Vagina (tissue), 2 donors: ENCODE measurements at regions not wholly inside any gene's neighbourhood (a gene's known extent, or its start where the extent isn't known, plus 50 kb on each side); places are given as distances from the start of the nearest gene placed in this dataset.
"Not testable (repeated sequence)": the region's sequence is repeated elsewhere in the genome, so short reads cannot be mapped to it uniquely, and the experiment has no call there.

Experiments used
- DNase-seq, 2 donors: peaks; one replicate each; pipeline ENCODE4 v3.0.0-alpha.2; 2017; ENCODE audit errors: extremely low spot score in 2 of 2
- H3K27ac ChIP-seq: fragments of 200-600 bp; sonication (generic); one replicate; pipeline ENCODE4 v1.5.1; 2019
- H3K27me3 ChIP-seq: fragments of 200-600 bp; sonication (generic); one replicate; pipeline ENCODE4 v1.5.1; 2019
- H3K36me3 ChIP-seq, 2 donors: fragments of 200-600 bp; sonication (generic); one replicate each; pipeline ENCODE4 v1.5.1; 2017 to 2019
- H3K4me1 ChIP-seq: fragments of 200-600 bp; sonication (generic); one replicate; pipeline ENCODE4 v1.5.1; 2019
- H3K4me3 ChIP-seq, 2 donors: fragments of 200-600 bp; sonication (generic); 1 replicate in 1 of 2; 2 replicates in 1 of 2; pipeline ENCODE4 v1.5.1; 2016 to 2019
- H3K9me3 ChIP-seq: fragments of 200-600 bp; sonication (generic); one replicate; pipeline ENCODE4 v1.5.1; 2019
- intact Hi-C: fragments of 100-400 bp; cut with DNase I; formaldehyde crosslinking; loops from one replicate; pipeline ENCODE4 v1.15.1; 2023

DNA sequence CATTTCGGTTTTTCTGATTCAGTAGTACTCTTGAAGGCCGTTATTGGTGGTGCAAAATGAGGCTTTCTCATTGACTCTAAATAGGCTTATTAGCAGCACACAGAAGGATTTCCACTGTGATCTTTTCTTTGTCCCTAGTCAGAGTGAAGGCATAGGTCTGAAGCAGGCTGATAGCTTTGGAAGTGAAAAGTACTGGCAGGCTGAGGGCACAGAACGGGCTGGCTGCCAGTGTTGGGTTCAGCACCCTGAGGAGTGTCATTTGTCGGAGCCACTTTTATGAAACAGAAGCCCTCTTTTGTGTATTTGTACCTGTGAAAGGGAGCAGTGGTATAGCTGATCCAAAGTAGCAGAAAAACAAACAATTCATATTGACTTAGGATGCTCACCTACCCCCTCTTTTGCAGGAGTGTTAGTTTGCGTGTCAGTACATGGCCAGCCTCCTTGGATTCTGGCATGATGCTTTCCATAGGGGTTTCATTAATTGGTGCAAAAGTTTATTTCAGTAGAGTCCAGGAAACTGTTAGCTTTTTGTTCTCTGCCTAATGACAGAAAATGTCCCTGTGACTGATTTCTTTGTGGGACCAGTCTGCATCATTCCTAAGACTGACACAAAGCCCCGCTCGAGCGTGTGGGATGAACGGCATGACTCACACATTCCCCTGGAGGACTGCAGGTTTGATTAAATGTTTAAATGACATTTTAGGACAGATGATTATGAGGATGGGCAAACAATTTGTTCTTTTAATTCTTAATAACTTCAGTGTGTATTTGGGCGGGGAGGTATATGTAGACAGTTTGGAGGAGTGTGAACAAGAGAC, 239.1 kb upstream of the VKORC1L1 start:
- H3K36me3 ChIP-seq, intact Hi-C loops, H3K27me3 ChIP-seq, H3K9me3 ChIP-seq, H3K27ac ChIP-seq, DNase-seq, H3K4me1 ChIP-seq, H3K4me3 ChIP-seq: not testable (repeated sequence)

- H3K4me3 ChIP-seq, DNase-seq, H3K4me1 ChIP-seq, H3K9me3 ChIP-seq, H3K36me3 ChIP-seq, H3K27ac ChIP-seq, H3K27me3 ChIP-seq, intact Hi-C loops: not testable (repeated sequence)
Observed at GRCh38 chr7:65638918-65639317, 234.0 kb upstream of the VKORC1L1 start.

GRCh38 chr7:65639717-65640116, 233.2 kb upstream of the VKORC1L1 start:
- H3K4me3 ChIP-seq, H3K36me3 ChIP-seq, DNase-seq, intact Hi-C loops, H3K27me3 ChIP-seq, H3K9me3 ChIP-seq, H3K27ac ChIP-seq, H3K4me1 ChIP-seq: not testable (repeated sequence)

- H3K4me1 ChIP-seq, H3K9me3 ChIP-seq, intact Hi-C loops, H3K27me3 ChIP-seq, DNase-seq, H3K36me3 ChIP-seq, H3K4me3 ChIP-seq, H3K27ac ChIP-seq: not testable (repeated sequence)
Observed at GRCh38 chr7:65643498-65643897, 229.4 kb upstream of the VKORC1L1 start.

GRCh38 chr7:65647153-65647964, 225.5 kb upstream of the VKORC1L1 start:
- H3K9me3 ChIP-seq, intact Hi-C loops, H3K4me1 ChIP-seq, H3K27ac ChIP-seq, H3K4me3 ChIP-seq, DNase-seq, H3K27me3 ChIP-seq, H3K36me3 ChIP-seq: not testable (repeated sequence)

GRCh38 chr7:65651174-65651573, 221.7 kb upstream of the VKORC1L1 start:
- H3K9me3 ChIP-seq, H3K4me3 ChIP-seq, H3K36me3 ChIP-seq, H3K27ac ChIP-seq, intact Hi-C loops, DNase-seq, H3K27me3 ChIP-seq, H3K4me1 ChIP-seq: not testable (repeated sequence)

DNA sequence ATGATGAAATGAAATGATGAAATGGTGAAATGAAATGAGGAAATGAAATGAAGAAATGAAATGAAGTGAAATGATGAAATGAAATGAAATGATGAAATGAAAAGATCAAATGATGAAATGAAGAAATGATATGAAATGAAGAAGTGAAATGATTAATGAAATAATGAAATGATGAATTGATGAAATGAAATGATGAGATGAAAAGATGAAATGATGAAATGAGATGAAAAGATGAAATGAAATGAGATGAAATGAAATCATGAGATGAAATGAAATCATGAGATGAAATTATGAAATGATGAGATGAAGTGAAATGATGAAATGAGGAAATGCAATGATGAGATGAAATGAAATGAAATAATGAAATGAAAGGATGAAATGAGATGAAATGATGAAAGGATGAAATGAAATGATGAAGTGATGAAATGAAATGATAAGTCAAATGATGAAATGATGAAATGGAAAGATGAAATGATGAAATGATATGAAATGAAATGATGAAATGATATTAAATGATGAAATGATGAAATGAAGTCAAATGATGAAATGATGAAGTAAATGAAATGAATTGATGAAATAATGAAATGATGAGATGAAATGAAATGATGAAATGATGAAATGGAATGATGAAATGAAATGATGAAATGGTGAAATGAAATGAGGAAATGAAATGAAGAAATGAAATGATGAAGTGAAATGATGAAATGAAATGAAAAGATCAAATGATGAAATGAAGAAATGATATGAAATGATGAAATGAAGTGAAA, 220.9 kb upstream of the VKORC1L1 start:
- H3K9me3 ChIP-seq, intact Hi-C loops, DNase-seq, H3K4me1 ChIP-seq, H3K27ac ChIP-seq, H3K27me3 ChIP-seq, H3K4me3 ChIP-seq, H3K36me3 ChIP-seq: not testable (repeated sequence)

- intact Hi-C loops, H3K27me3 ChIP-seq, H3K4me3 ChIP-seq, H3K9me3 ChIP-seq, DNase-seq, H3K36me3 ChIP-seq, H3K4me1 ChIP-seq, H3K27ac ChIP-seq: not testable (repeated sequence)
Observed at GRCh38 chr7:65652669-65653068, 220.2 kb upstream of the VKORC1L1 start.

DNA sequence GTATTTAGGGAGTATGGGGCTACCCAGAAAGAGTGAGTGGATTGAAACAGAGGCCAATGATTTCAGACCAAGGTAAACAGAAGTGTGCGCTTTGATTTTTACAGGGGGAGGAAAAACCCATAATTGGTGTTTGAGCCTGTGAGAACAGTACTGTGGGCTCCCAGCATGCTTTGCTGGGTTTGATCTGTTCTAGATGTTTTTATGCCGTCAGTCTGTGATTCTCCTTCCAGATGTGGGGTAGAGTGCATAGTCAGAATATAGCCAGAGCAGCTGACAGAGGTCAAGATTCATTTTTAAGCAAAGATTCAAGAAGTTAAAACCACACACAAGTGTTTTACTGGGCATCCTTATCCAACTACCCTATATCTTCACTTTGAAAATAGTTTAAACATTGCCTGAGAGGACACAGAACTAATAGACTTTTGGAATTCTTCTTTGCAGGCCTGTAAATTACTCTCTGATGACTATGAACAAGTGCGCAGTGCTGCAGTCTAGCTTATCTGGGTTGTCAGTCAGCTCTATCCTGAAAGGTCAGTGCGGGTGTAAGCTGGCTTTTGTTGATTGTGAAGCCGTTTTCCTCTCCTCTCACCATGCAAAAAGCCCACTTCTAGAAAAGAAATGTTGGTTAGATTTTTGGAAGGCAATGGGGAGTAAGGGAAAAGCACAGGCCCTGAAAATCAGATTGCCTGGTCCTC, 216.2 kb upstream of the VKORC1L1 start:
- H3K27ac ChIP-seq, intact Hi-C loops, H3K4me1 ChIP-seq, H3K4me3 ChIP-seq, H3K36me3 ChIP-seq, H3K27me3 ChIP-seq, DNase-seq, H3K9me3 ChIP-seq: not testable (repeated sequence)

DNA sequence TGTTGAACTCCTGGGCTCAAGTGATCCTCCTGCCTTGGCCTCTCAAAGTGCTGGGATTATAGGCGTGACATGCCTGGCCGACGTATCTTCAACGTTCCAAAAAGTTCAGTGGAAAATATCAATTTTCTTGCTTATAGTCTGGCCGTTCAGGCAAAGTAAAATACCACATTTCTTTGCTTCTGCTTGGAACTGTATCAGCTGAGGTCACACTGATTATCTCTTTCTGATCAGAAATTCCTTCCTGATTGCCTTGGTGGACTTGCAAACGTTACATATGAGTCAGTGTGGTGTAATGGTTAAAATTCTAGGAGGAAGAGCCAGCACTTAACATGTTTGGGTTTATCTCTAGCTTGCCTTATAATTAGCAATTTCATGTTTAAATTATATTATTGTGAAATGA, 189.5 kb upstream of the VKORC1L1 start:
- H3K27ac ChIP-seq, H3K27me3 ChIP-seq, intact Hi-C loops, H3K4me1 ChIP-seq, H3K9me3 ChIP-seq, DNase-seq, H3K4me3 ChIP-seq, H3K36me3 ChIP-seq: not testable (repeated sequence)

DNA sequence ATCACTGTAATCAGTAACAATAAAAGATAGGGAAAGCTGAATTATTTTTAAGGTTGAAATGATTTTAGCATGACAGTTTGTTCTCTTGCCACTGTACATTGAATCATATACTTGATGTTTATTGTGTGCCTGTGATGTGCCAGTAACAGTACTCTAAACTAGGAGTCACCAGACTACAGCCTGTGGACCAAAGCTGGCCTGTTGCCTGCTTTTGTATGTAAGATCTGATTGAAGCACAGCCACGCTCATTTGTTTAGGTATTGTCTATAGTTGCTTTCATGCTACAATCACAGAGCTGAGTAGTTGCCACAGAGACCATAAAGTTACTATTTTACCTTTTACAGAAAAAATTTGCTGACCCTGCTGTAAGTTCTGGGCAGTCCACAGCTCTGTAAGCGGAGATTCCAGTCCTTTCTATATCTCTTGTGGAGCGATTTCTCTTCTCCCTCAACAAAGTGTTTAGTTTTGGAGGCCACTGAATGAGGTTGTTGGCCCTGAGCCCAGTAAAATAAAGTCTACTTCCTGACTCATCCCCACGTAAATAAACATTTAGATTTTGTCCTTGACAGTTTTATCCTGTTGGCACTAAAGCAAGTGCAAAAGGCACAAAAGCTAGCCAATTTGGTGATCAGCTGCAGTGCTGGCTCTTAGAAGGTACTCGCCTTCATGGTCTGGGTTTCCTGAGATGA, 173.7 kb upstream of the VKORC1L1 start:
- DNase-seq, H3K27ac ChIP-seq, H3K9me3 ChIP-seq, H3K27me3 ChIP-seq, H3K4me3 ChIP-seq, H3K36me3 ChIP-seq, intact Hi-C loops, H3K4me1 ChIP-seq: not testable (repeated sequence)

DNA sequence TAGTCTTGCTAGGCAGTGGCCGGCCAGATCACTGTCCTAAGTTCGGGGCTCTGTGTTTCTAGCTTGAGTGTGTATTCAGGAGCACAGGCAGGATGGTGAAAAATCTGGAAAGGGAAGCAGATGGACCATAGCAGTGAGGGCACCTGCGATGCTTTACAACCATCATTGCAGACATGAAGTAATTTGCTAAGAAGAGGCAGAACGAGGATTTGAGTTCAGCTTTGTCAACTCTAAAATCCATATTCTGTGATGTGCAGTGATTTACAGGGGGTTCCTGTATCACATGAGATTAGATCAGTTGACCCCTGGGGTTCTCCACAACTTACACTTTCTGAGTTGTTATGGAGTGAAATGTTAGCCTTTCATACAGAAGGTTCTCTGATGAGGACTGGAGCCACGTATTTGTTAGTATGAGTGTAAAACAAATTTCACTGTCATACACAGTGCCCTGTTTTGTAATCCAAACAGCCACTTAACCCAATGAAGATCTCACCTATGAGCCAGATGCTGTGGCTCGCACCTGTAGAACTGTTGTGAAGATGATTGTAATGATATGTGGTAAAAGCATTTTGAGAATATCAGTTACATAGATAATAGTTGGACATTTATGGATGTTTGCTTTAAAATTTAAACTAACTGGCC, 173.0 kb upstream of the VKORC1L1 start:
- intact Hi-C loops, H3K36me3 ChIP-seq, H3K4me3 ChIP-seq, H3K9me3 ChIP-seq, H3K27me3 ChIP-seq, H3K27ac ChIP-seq, DNase-seq, H3K4me1 ChIP-seq: not testable (repeated sequence)
